Medulla oblongata (tissue), 1 donor: ENCODE measurements at regions not wholly inside any gene's neighbourhood (a gene's known extent, or its start where the extent isn't known, plus 50 kb on each side); places are given as distances from the start of the nearest gene placed in this dataset.
"Not testable (repeated sequence)": the region's sequence is repeated elsewhere in the genome, so short reads cannot be mapped to it uniquely, and the experiment has no call there.

ENCODE experiments used
- DNase-seq: peaks from one replicate; pipeline ENCODE4 v3.0.0-alpha.2; 2015; ENCODE audit errors: extremely low spot score

GRCh38 chr2:181790716-181791649 is 100.5 kb upstream of the ITPRID2 start:
- no peak for DNase-seq

- no peak for DNase-seq
Measured at GRCh38 chr2:181792906-181793305, 98.6 kb upstream of the ITPRID2 start.

GRCh38 chr2:181798022-181798421 is 93.5 kb upstream of the ITPRID2 start:
- no peak for DNase-seq

GRCh38 chr2:181802300-181802699 is 89.2 kb upstream of the ITPRID2 start:
- not testable (repeated sequence) for DNase-seq

GRCh38 chr2:181803903-181804799 is 87.4 kb upstream of the ITPRID2 start:
- DNase-seq = not testable (repeated sequence)

- DNase-seq = peak; percentile 26
Measured at GRCh38 chr2:181805228-181806038, 86.1 kb upstream of the ITPRID2 start.

GRCh38 chr2:181806039-181806392 is 85.5 kb upstream of the ITPRID2 start:
- no peak for DNase-seq

- no peak for DNase-seq
Measured at GRCh38 chr2:181807526-181807925, 84.0 kb upstream of the ITPRID2 start.

GRCh38 chr2:181810823-181811695 is 80.5 kb upstream of the ITPRID2 start:
- peak; percentile 25 for DNase-seq

- DNase-seq = no peak
Measured at GRCh38 chr2:181812106-181812743, 79.3 kb upstream of the ITPRID2 start.

- no peak for DNase-seq
Measured at GRCh38 chr2:181814057-181814491, 77.5 kb upstream of the ITPRID2 start.

- no peak for DNase-seq
Measured at GRCh38 chr2:181817509-181817908, 74.0 kb upstream of the ITPRID2 start.

- no peak for DNase-seq
Measured at GRCh38 chr2:181818058-181818680, 73.4 kb upstream of the ITPRID2 start.

- no peak for DNase-seq
Measured at GRCh38 chr2:181818840-181819239, 72.7 kb upstream of the ITPRID2 start.

- no peak for DNase-seq
Measured at GRCh38 chr2:181821049-181821448, 70.5 kb upstream of the ITPRID2 start.

- DNase-seq = no peak
Measured at GRCh38 chr2:181822097-181822496, 69.4 kb upstream of the ITPRID2 start.

GRCh38 chr2:181823405-181823804 is 68.1 kb upstream of the ITPRID2 start:
- no peak for DNase-seq

GRCh38 chr2:181828122-181828705 is 63.3 kb upstream of the ITPRID2 start:
- no peak for DNase-seq

- no peak for DNase-seq
Measured at GRCh38 chr2:181829230-181829629, 62.3 kb upstream of the ITPRID2 start.
